SH-SY5Y (cell line): ENCODE measurements at regions not wholly inside any gene's neighbourhood (a gene's known extent, or its start where the extent isn't known, plus 50 kb on each side); places are given as distances from the start of the nearest gene placed in this dataset.

Experiments used
- GATA2 ChIP-seq: IDR thresholded peaks from 2 replicates; pipeline ENCODE4 v1.6.1; 2011; ENCODE audit warnings: mild to moderate bottlenecking, low read depth, low read length
- GATA3 ChIP-seq: IDR thresholded peaks from 2 replicates; pipeline ENCODE4 v1.6.1; 2011; ENCODE audit warnings: low read depth, mild to moderate bottlenecking, low read length, moderate library complexity

DNA sequence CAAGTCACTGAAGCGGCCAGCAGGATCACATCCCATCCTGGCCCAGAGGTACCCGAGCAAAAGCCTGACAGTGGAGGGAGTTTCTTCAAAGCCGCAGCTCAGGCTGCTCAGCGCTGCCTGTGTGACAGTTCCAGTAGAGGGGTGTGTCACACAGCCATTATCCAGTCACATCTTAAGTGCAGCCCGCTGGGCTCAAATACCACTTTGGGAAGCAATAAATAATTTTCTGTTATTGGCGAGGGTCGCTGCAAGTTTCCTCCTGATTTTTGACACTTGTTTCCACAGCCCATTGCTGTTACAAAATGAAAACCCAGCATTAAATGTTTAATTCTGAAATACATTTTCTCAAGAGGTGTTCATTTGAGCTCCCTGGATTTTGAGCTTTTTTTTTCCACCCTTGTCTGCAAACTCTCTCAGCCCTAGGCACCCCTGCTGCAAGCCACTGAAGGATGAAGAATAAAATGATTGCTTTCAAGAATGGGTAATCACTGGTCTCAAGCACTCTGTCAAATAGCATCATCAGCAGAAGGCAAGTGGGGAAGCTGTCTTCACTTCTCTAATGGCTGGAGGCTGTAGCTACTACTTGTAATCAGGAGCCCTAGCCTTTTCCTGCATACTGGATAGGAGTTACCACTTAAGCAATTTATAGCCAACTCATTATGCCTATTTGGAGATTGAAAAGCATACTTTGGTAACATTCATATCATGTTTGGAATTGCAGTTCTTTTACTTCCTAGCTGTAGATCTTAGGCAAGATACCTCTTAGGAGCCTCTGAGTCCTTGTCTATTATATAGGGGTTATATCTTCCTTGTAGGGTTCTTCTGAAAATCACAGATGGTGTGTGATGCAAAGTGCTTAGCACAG, 373.7 kb downstream of the METTL15 start:
- no peak for TF ChIP-seq GATA2
- TF ChIP-seq GATA3, result no peak
